MM.1S (cell line): ENCODE measurements at regions not wholly inside any gene's neighbourhood (a gene's known extent, or its start where the extent isn't known, plus 50 kb on each side); places are given as distances from the start of the nearest gene placed in this dataset.

Experiments used
- EZH2 ChIP-seq: fragments of 300-600 bp; sonication (generic); optimal IDR thresholded peaks from 2 replicates; pipeline ENCODE3; 2017; ENCODE audit warnings: low read depth, mild to moderate bottlenecking, antibody characterized with exemption, low read length, mixed read lengths
- TF ChIP-seq, protein P1 (sequence below): fragments of 300-600 bp; sonication (generic); IDR thresholded peaks from 2 replicates; pipeline ENCODE4 v1.5.1; 2016; ENCODE audit warnings: antibody characterized with exemption, low read length, mixed read lengths

DNA sequence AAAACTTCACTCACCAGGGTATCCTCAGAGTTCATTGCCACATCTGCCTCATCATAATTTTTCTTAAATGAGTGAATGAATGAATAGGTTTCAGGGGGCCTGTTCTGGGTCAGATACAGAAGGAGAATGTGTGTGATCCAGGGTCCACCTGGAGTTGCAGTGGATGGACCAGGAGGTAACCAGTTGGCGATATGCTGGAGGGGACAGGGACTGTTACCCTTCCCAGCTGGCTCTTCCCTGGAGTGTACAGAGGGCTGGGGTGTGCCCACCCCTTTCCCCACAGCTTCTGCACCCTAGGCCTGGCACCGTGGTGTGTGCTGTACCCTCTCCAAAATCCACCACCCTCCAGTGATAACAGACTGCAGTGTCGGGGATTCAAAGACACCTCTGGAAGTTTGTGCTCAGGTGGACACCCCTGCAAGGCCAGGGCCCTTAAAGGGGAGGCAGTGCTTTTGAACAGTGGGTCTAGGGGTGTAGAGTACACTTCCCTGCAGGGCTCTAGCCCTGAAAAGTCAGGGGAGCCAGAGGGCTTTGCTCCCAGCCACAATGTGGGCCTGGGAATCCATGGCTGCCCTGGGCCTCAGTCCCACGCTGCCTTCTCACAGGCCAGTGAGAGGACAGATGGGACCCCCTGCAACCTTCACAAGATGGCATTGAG, 134.4 kb upstream of the UNC5B start:
- TF ChIP-seq EZH2 = no peak
- TF ChIP-seq, protein P1, sequence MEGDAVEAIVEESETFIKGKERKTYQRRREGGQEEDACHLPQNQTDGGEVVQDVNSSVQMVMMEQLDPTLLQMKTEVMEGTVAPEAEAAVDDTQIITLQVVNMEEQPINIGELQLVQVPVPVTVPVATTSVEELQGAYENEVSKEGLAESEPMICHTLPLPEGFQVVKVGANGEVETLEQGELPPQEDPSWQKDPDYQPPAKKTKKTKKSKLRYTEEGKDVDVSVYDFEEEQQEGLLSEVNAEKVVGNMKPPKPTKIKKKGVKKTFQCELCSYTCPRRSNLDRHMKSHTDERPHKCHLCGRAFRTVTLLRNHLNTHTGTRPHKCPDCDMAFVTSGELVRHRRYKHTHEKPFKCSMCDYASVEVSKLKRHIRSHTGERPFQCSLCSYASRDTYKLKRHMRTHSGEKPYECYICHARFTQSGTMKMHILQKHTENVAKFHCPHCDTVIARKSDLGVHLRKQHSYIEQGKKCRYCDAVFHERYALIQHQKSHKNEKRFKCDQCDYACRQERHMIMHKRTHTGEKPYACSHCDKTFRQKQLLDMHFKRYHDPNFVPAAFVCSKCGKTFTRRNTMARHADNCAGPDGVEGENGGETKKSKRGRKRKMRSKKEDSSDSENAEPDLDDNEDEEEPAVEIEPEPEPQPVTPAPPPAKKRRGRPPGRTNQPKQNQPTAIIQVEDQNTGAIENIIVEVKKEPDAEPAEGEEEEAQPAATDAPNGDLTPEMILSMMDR = no peak
